ENCODE measurements at regions not wholly inside any gene's neighbourhood (a gene's known extent, or its start where the extent isn't known, plus 50 kb on each side); places are given as distances from the start of the nearest gene placed in this dataset.

DNA sequence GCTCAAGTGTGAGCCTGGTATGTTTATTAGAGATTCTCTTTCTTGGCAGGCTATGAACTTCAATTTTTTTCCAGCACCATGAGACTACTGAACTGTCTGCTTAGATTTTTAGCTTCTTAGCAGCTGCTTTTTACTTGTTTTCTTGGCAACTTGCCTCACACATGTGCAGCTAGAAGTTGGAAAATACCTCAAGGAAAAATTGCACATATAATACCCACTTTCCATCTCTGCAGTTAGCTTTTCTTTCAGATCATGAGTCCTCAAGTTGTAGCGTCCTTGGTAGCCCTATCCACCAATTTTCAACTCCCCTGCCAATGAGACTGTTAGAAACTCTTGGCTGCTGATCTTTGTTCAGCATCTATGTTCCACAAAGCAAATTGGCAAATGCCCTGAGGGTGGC is 302.1 kb downstream of the HRH4 start:
- DNase-seq (ENCODE audit: low spot score) = no peak
- intact Hi-C loops (cut with DNase I) = no loop called here

DNA sequence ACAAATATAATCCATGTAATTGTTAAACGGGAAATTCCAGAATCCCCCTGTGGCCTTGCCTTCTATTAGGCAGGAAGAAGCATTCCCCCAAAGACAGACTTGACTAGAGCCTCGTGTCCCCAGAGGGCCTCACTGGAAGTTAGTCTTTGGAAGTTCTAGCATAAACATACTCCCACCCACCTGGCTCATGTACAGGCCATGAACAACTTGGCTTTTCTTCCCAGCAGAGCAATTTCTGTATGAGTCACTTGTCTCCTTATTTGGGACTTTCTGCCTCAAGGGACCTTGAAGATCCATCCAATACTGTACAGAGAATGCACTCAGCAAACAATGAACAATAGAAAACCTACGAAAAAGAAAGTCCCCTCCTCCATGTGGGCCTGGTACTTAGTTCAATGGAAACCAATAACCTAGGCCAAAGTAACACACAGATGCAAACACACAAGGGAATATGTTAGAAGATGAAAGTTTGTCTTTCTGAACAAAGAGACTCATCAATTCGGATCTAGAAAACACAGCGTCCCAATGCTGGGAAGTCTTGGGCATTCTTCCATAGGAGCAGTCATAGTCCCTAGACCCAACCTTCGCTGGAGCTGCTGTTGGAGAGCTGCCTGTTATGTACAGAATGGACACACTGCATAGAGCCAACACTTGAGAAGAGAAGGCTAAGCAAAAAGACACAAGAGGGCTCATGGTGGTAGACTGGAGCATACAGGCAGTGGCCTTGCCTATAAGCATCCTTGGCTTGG is 303.5 kb downstream of the HRH4 start:
- intact Hi-C loops (cut with DNase I) = no loop called here
- DNase-seq (ENCODE audit: low spot score) = no peak

DNA sequence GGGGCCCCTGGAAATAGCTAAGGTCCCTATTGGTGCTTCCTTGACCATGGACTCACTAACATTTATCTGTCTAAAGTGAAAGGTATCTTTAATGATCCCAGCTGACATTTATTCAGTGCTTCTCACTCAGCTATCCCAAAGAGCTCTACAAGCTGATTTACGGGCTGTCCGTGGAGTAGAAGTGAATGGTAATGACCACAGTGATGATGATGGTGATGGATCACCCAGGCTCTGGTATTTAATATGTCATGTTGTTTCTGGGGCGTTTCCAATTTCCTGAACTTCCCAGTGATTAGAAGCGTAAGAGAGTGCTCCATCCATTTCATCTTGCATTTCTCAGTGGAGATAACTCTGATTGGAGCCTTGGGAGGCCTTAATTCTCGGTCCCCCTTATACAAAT is 304.3 kb downstream of the HRH4 start:
- no peak for DNase-seq (ENCODE audit: low spot score)
- intact Hi-C loops (cut with DNase I) = no loop called here

DNA sequence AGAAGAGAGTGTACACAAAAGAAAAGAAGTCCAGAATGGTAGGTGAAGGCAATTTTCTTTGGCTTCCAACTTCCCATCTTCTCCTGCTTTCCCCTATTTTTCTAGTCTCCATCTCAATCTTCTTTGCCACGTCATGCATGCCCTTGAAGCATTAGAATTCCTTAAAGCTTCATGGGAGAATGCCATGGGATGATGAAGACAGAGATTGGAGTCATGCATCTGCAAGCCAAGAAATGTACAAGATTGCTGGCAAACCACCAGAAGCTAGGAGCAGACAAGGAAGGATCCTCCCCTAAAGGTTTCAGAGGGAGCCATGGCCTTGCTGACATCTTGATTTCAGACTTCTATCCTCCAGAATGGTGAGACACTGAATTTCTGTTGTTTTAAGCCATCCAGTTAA is 305.9 kb downstream of the HRH4 start:
- DNase-seq (ENCODE audit: low spot score) = no peak
- intact Hi-C loops (cut with DNase I) = no loop called here

DNA sequence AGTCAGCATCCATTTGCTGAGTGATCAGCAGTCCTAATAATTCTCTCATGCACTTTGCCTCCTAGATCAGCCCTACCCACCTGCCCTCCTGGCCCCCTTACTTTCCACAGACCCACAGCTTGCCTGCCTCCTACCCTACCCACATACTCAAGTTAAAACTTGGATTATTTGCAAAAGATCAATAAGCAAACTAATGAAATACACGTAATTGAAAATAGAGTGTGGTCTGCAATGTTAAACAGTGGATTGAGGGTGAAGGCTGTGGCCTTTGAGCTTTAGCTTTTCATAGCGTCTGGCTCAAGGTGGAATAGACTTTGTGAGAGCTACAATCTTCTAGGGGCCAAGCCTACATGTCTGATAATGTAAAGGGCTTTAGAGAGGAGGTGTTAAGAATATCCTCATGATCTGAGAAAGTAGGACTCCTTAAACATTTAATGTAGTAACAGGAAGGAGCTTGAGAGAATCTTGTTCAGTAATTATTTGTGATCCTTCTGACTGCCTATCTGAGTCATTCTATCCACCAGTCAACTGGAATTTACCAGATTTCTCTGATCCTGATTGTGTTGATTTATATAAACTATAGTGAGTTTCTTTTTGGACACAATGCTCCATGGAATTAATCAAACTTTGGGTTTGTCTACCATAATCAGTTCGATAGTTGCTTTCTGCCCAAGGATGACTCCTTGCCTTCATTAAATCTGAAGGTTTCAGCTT is 310.0 kb downstream of the HRH4 start:
- intact Hi-C loops (cut with DNase I) = no loop called here
- DNase-seq (ENCODE audit: low spot score) = no peak

DNA sequence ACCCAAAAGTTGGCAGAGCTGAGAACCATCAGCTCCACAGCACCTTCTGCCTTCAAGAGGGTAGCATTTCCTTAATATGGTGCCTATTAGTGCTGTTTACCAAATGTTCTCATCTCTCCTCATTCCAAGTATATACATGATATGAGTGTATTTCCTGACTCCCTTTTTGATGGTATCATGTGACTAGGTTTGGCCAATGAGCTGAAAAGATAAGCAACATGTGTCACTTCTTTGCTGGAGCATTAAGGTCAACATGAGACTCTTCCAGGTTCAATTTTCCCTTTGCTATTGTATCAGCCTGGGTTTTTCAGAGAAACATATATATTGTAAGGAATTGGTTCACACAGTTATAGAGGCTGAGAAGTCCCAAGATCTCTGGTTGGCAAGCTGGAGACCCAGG is 310.9 kb downstream of the HRH4 start:
- intact Hi-C loops (cut with DNase I) = no loop called here
- no peak for DNase-seq (ENCODE audit: low spot score)

DNA sequence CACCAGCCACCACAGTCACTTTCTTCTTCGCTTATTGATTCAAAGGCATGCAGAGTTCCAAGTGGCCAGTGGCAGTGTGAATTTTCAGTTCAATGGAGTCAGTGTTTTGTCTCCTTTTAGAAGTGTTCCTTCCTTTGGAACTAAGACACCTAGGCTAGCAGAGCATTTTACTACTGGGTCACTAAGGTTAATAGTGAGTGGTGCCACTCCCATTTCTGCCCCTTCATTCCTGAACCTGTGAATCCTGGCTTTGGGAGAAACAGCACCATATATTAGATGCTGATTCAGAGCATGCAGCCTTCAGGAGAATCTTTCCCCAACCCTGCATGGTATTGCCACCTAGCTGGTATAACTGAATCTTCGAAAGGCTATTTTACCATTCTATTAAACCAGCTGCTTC is 312.7 kb downstream of the HRH4 start:
- intact Hi-C loops (cut with DNase I) = no loop called here
- no peak for DNase-seq (ENCODE audit: low spot score)

DNA sequence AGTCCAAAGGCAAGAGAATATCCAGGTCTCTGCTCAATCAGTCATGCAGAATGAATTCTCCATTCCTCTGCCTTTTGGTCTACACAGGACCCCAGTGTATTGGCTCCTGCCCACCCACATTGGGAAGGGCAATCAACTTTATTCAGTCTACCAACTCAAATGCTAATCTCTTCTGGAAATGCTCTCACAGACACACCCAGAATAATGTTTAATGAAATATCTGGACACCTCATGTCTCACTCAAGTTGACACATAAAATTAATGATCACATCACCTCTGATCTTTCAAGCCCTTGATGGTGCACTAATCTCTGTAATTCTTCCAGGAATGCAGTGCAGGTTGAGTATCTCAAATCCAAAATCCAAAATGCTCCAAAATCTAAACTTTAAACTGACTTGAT is 315.6 kb downstream of the HRH4 start:
- intact Hi-C loops (cut with DNase I) = no loop called here

DNA sequence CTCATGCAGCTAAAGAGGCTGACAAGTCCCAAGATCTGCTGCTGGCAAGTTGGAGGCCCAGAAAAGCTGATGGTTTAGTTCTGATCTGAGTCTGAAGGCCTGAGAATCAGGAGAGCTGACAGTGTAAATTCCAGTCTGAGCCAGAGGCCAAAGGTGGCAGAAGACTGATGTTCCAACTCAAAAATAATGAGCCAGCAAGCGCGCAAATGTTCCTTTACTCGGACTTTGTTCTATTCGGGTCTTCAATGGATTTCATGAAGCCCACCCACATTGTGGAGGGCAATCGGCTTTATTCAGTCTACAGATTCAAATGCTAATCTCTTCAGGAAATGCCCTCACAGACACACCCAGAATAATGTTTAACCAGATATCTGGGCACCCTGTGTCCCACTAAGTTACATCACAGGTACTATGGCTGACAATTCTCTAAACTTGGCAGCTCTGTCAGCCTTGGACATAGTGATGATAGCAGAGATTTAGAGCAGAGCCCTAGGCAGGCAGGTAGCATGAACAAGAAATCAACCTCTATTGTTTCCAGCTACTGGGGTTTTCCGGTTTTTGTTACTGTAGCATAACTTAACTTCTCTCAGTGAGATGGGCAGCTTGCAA is 318.5 kb downstream of the HRH4 start:
- intact Hi-C loops (cut with DNase I) = no loop called here
- DNase-seq (ENCODE audit: low spot score) = no peak

More for the DNA sequence above, 315.6 kb downstream of the HRH4 start:
- DNase-seq (ENCODE audit: low spot score) = no peak

DNA sequence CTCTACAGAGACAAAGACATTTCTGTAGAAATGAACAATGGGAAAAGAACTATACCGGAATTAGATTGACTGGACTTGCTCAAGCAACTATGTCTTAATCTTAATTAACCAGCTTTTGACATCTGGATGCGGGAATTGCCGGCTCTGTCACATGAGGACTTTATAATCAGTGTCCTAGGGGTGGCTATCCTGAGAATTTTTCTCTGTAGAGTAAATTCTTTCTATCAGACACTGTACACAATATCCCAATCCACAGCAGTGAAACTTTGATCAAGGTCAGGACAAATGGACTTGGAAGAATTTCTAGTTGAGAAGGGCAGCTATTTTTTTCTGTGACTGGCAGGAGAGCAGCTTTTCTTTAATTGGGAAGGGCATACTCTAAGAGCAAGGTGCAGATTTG is 322.1 kb downstream of the HRH4 start:
- no peak for DNase-seq (ENCODE audit: low spot score)
- intact Hi-C loops (cut with DNase I) = no loop called here

DNA sequence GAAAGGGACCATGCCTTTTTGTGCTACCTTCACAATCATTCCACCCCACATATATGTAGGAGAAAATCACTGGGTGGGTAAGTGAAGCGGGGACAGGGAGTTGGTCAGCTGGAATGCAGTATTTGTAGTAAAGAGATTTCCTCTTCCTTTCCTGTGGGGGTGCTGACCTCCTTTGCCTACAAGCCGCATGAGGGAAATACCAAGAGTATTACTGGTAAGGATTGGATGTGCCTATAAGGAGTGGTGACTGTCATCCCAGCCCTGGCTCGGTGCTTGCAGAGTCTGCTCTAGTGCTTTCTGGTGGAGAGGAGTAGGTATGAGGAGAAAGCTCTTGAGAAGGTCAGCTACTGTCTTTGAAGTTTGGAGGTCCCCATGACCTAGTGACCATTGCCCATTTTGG is 324.6 kb downstream of the HRH4 start:
- no peak for DNase-seq (ENCODE audit: low spot score)
- intact Hi-C loops (cut with DNase I) = no loop called here

DNA sequence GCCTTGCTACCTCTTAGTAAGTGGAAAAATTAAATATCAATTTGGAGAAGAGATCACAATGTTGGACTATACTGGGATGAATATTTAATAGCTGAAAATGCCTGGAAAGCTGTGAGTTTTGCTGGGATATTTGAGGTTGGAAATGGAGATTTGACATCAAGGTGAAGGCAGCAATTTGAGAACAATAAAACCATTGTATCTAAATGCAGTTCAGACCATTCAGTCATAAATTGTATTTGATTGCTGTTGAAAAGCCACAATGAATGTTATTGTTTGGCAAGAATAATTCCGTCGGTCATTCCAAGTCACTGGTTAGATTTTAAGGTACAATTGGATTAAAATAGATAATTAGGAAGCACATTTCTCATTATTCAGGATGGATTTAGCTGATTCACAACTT is 325.6 kb downstream of the HRH4 start:
- no peak for DNase-seq (ENCODE audit: low spot score)
- intact Hi-C loops (cut with DNase I) = no loop called here

DNA sequence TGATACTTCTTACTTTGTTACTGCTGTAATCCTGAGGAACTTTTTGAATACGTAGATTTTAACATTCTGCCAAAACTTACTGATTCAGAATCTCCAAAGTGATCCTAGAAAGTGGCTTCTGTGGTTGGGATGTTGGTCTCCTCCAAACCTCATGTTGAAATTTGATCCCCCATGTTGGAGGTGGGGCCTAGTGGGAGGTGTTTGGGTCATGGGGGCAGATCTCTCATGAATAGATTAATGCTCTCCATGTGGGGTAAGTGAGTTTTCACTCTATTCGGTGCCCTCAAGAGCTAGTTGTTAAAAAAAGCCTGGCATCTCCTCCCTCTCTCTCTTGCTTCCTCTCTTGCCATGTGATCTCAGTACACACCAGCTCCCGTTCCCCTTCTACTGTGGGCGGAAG is 329.9 kb downstream of the HRH4 start:
- no peak for DNase-seq (ENCODE audit: low spot score)
- intact Hi-C loops (cut with DNase I) = no loop called here

DNA sequence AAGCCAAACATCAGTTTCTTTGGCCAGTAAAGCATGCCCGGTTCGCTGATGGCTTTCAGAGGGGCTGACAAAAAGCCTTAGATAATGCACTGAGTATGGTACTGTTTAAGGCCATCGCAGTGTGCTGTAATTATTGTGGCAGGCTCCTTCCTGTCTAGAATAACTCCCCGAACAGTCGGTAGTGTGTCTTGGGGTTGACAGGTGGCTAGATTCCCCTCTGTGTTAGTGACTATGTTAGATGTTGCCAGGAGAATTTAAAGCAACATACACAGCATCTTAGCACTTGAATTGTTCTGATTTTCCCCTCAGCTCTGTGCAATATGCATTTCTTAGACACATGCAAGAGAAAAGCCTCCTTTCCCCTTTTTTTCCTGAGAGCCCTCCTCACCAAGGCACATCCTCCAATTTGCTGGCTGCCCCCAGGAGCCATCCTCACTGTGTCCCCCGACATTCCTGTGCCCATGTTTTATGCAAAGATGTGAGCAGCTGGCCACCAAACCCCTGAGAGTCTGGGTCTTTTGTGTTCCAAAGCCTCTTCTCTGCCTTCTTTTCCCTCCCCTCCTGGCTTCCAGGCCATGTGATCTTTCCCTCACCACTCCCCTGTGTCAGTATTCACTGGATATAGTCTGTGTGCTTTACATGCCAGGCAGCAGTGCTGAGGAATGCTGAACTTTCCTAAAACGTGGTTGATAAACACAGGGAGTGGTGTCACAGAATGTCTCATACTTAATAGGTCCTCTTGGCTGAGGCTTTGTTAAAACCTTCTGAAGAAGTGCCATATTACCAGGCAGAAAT is 331.5 kb downstream of the HRH4 start:
- DNase-seq (ENCODE audit: low spot score) = no peak
- intact Hi-C loops (cut with DNase I) = no loop called here

DNA sequence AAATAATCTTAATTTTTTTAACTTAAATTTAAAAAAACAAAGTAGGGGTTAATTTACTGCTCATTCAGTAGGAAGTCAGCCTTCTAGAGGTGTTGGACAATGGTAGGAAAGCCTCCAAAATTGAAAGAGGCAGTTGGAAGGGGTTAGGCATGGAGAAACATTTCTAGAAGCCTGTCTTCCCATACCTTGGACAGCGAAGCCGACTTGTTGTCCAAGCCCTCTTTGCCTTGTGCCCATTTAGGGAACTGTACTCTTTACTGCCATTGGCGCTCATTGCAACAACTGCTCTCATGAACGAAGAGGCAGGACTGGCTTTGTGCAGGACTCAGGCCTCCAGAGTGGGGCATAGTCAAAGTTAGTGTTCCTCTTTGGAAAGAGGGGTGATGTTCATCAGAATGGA is 333.3 kb downstream of the HRH4 start:
- no peak for DNase-seq (ENCODE audit: low spot score)
- intact Hi-C loops (cut with DNase I) = no loop called here

DNA sequence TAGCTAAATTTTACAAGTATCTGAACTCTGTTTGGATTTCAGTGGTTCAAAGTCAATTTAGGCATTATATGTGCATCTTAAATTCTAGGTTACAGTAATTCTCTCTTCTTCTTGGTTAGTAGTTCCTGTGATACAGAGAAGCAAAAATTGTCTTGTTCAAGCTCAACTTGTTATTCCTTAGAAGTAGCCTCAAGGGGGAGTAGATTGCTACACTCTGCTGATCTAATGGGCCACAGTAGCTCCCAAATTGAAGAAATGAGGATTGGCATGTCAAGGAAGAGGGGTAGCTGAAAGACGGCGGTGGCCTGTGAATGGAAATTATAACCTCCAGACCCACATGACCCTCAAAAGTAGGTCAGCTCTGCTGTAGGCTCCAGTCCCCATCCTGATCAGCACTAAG is 334.7 kb downstream of the HRH4 start:
- intact Hi-C loops (cut with DNase I) = no loop called here
- DNase-seq (ENCODE audit: low spot score) = no peak

DNA sequence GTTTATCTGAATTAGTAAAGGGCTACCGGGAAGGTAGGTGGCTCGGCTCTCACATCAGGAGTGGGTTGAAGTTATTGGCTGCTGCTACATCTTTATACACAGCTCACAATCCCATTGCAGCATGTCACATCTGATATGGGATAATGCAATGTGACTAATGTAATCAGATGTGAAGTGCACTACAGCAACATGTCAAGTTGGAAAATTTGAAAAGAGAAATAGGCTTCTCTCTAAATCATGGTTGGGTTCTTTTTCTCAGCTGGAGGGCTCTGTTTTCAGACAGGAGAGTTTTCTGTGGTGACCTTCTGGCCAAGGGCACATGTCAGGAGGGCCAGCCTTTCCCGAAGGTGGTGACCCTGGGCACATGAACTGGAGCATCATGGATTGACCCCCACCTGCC is 337.5 kb downstream of the HRH4 start:
- intact Hi-C loops (cut with DNase I) = no loop called here
- DNase-seq (ENCODE audit: low spot score) = no peak

DNA sequence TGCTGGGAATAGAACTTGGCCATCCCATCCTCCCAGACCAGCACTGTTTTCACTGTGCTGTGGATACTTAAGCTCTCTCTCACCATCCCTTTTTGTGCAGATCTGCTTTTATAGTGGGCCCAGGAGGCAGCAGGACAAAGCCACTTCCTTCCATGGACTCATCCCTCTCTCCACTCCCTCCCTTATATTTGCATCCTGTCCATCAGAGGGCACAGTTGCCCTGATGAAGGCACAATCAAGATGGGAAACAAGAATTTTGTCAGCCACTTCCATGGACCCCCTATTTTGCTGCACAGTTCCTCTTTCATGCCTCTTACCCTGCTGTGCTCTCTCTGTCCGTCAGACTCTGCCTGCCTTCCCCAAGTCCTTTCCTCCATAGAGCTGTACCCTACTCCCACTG is 338.7 kb downstream of the HRH4 start:
- intact Hi-C loops (cut with DNase I) = no loop called here
- no peak for DNase-seq (ENCODE audit: low spot score)

DNA sequence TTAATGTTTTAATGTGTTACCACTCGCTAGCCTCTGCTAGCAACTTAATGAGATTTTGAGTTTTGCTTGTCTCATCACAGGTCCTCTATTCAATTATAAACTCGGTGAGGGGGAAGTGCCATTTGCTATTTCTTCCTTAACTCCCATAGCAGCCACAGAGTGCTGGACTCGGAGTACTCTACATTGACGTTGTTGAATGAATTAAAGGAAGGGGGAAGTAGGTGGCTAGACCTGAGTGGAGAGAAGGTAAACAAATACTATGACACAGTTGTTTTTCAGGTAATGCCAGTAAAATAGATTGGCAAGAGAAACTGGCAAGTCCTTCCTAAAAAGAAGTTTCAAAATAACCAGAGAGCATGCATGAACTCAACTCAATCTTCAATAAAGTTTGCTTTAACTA is 339.3 kb downstream of the HRH4 start:
- intact Hi-C loops (cut with DNase I) = no loop called here
- no peak for DNase-seq (ENCODE audit: low spot score)

DNA sequence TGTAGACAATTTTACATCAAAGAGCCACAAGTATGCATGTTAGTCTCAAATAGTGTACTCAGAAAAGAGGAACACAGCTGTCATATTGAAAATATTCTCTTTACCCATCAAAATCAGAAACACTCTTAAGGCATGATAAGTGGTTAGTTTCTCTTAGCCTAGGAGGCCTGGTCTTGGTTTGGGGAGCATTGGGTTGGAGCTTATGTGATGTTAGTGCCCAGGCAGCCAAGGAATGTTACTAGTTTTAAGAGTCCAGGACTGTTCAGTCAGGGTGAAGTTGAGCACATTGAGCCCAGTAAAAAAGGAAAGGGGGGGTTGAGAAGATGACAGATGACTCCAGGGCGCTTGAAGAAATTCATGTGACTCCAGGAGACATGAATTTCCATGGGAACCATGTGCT is 340.6 kb downstream of the HRH4 start:
- no peak for DNase-seq (ENCODE audit: low spot score)
- intact Hi-C loops (cut with DNase I) = no loop called here

Measured in posterior vena cava (tissue), 2 donors.